ENCODE measurements at regions not wholly inside any gene's neighbourhood (a gene's known extent, or its start where the extent isn't known, plus 50 kb on each side); places are given as distances from the start of the nearest gene placed in this dataset.

- Histone ChIP-seq H3K79me2 (ENCODE audit: control insufficient read depth, low read length) (no peaks in the 10 kb centered on the region), H3K27ac (ENCODE audit: low read depth, low read length) (no peak overlapping the region), H3K4me3 (ENCODE audit: low read length) (no peak overlapping the region), H3F3A (ENCODE audit: control insufficient read depth, insufficient read depth) (no peaks in the 10 kb centered on the region), H3K27me3 (ENCODE audit: control insufficient read depth, low read length) (no peaks in the 10 kb centered on the region), H3K4me2 (ENCODE audit: low read length) (no peak overlapping the region), H3K36me3 (ENCODE audit: control insufficient read depth, low read length) (no peaks in the 10 kb centered on the region), H4K20me1 (ENCODE audit: control insufficient read depth, insufficient read depth, low read depth, low read length) (no peaks in the 10 kb centered on the region), H3K9me2 (replicated peaks; ENCODE audit: control insufficient read depth, low read length) (no peaks in the 10 kb centered on the region), H3K4me1 (ENCODE audit: control insufficient read depth, low read length) (no peaks in the 10 kb centered on the region), H3K9me3 (ENCODE audit: control insufficient read depth, insufficient read depth, low read length) (no peaks in the 10 kb centered on the region)
- TF ChIP-seq EZH2phosphoT487 (IDR thresholded peaks at IDR 0.05; ENCODE audit: borderline replicate concordance, low read length) (no peak), CTCF (IDR thresholded peaks at IDR 0.05; ENCODE audit: low read depth, low read length, poor library complexity, severe bottlenecking) (no peak)
Observed at GRCh38 chr10:8636371-8636770, 581.9 kb downstream of the GATA3 start.

- Histone ChIP-seq H3K79me2 (ENCODE audit: control insufficient read depth, low read length) (no peaks in the 10 kb centered on the region), H3K36me3 (ENCODE audit: control insufficient read depth, low read length) (no peaks in the 10 kb centered on the region), H3K9me3 (ENCODE audit: control insufficient read depth, insufficient read depth, low read length) (no peaks in the 10 kb centered on the region), H3K9me2 (replicated peaks; ENCODE audit: control insufficient read depth, low read length) (no peaks in the 10 kb centered on the region), H3K4me3 (ENCODE audit: low read length) (no peak overlapping the region), H3K4me2 (ENCODE audit: low read length) (no peak overlapping the region), H3F3A (ENCODE audit: control insufficient read depth, insufficient read depth) (no peaks in the 10 kb centered on the region), H3K4me1 (ENCODE audit: control insufficient read depth, low read length) (no peaks in the 10 kb centered on the region), H3K27ac (ENCODE audit: low read depth, low read length) (no peak overlapping the region), H4K20me1 (ENCODE audit: control insufficient read depth, insufficient read depth, low read depth, low read length) (no peaks in the 10 kb centered on the region), H3K27me3 (ENCODE audit: control insufficient read depth, low read length) (no peaks in the 10 kb centered on the region)
- TF ChIP-seq CTCF (IDR thresholded peaks at IDR 0.05; ENCODE audit: low read depth, low read length, poor library complexity, severe bottlenecking), result no peak
- no peak for TF ChIP-seq EZH2phosphoT487 (IDR thresholded peaks at IDR 0.05; ENCODE audit: borderline replicate concordance, low read length)
Observed at GRCh38 chr10:8637640-8638039, 583.2 kb downstream of the GATA3 start.

GRCh38 chr10:8638088-8638672 lies 583.7 kb downstream of the GATA3 start:
- Histone ChIP-seq H4K20me1 (ENCODE audit: control insufficient read depth, insufficient read depth, low read depth, low read length) (no peaks in the 10 kb centered on the region), H3K9me3 (ENCODE audit: control insufficient read depth, insufficient read depth, low read length) (no peaks in the 10 kb centered on the region), H3K36me3 (ENCODE audit: control insufficient read depth, low read length) (no peaks in the 10 kb centered on the region), H3K9me2 (replicated peaks; ENCODE audit: control insufficient read depth, low read length) (no peaks in the 10 kb centered on the region), H3K4me1 (ENCODE audit: control insufficient read depth, low read length) (no peaks in the 10 kb centered on the region), H3K27me3 (ENCODE audit: control insufficient read depth, low read length) (no peaks in the 10 kb centered on the region), H3K27ac (ENCODE audit: low read depth, low read length) (no peak overlapping the region), H3K4me2 (ENCODE audit: low read length) (no peak overlapping the region), H3K79me2 (ENCODE audit: control insufficient read depth, low read length) (no peaks in the 10 kb centered on the region), H3F3A (ENCODE audit: control insufficient read depth, insufficient read depth) (no peaks in the 10 kb centered on the region), H3K4me3 (ENCODE audit: low read length) (no peak overlapping the region)
- no peak for TF ChIP-seq CTCF (IDR thresholded peaks at IDR 0.05; ENCODE audit: low read depth, low read length, poor library complexity, severe bottlenecking)
- no peak for TF ChIP-seq EZH2phosphoT487 (IDR thresholded peaks at IDR 0.05; ENCODE audit: borderline replicate concordance, low read length)

Measured in DOHH2 (cell line).